HuH-7 (cell line): ENCODE measurements at regions not wholly inside any gene's neighbourhood (a gene's known extent, or its start where the extent isn't known, plus 50 kb on each side); places are given as distances from the start of the nearest gene placed in this dataset.
"Not testable (repeated sequence)": the region's sequence is repeated elsewhere in the genome, so short reads cannot be mapped to it uniquely, and the experiment has no call there.

ENCODE experiments used
- DNase-seq: peaks from one replicate; pipeline ENCODE4 v3.0.0; 2011; ENCODE audit warnings: low spot score

- not testable (repeated sequence) for DNase-seq
Measured at GRCh38 chr1:83468336-83468735, 530.6 kb downstream of the TTLL7 start.

- not testable (repeated sequence) for DNase-seq
Measured at GRCh38 chr1:83457735-83458248, 541.1 kb downstream of the TTLL7 start.

GRCh38 chr1:83457281-83457680, 541.7 kb downstream of the TTLL7 start:
- DNase-seq, result not testable (repeated sequence)

GRCh38 chr1:83455753-83456152, 543.2 kb downstream of the TTLL7 start:
- not testable (repeated sequence) for DNase-seq

GRCh38 chr1:83445873-83446272, 553.1 kb downstream of the TTLL7 start:
- not testable (repeated sequence) for DNase-seq

- not testable (repeated sequence) for DNase-seq
Measured at GRCh38 chr1:83442412-83442811, 556.5 kb downstream of the TTLL7 start.

GRCh38 chr1:83440586-83440985, 558.3 kb downstream of the TTLL7 start:
- DNase-seq, result not testable (repeated sequence)

GRCh38 chr1:83440021-83440420, 558.9 kb downstream of the TTLL7 start:
- not testable (repeated sequence) for DNase-seq

GRCh38 chr1:83438316-83438715, 560.6 kb downstream of the TTLL7 start:
- DNase-seq, result not testable (repeated sequence)

GRCh38 chr1:83435336-83435735, 563.6 kb downstream of the TTLL7 start:
- DNase-seq, result not testable (repeated sequence)

- not testable (repeated sequence) for DNase-seq
Measured at GRCh38 chr1:83427566-83427965, 571.4 kb downstream of the TTLL7 start.

- not testable (repeated sequence) for DNase-seq
Measured at GRCh38 chr1:83423382-83423781, 575.5 kb downstream of the TTLL7 start.

GRCh38 chr1:83418558-83418957, 580.4 kb downstream of the TTLL7 start:
- DNase-seq, result no peak

- not testable (repeated sequence) for DNase-seq
Measured at GRCh38 chr1:83413839-83414107, 585.2 kb downstream of the TTLL7 start.

GRCh38 chr1:83410746-83411413, 588.1 kb downstream of the TTLL7 start:
- not testable (repeated sequence) for DNase-seq

GRCh38 chr1:83406693-83407371, 592.1 kb downstream of the TTLL7 start:
- DNase-seq, result not testable (repeated sequence)

- not testable (repeated sequence) for DNase-seq
Measured at GRCh38 chr1:83405789-83406188, 593.1 kb downstream of the TTLL7 start.

GRCh38 chr1:83403500-83403899, 595.4 kb downstream of the TTLL7 start:
- not testable (repeated sequence) for DNase-seq

GRCh38 chr1:83401146-83401545, 597.8 kb downstream of the TTLL7 start:
- not testable (repeated sequence) for DNase-seq

- DNase-seq, result not testable (repeated sequence)
Measured at GRCh38 chr1:83400173-83400572, 598.8 kb downstream of the TTLL7 start.

GRCh38 chr1:83398125-83398524, 600.8 kb downstream of the TTLL7 start:
- DNase-seq, result not testable (repeated sequence)

- DNase-seq, result not testable (repeated sequence)
Measured at GRCh38 chr1:83395130-83395529, 603.8 kb downstream of the TTLL7 start.

- not testable (repeated sequence) for DNase-seq
Measured at GRCh38 chr1:83386946-83387345, 612.0 kb downstream of the TTLL7 start.
